ENCODE measurements at regions not wholly inside any gene's neighbourhood (a gene's known extent, or its start where the extent isn't known, plus 50 kb on each side); places are given as distances from the start of the nearest gene placed in this dataset.
A peak's percentile ranks its signal among the peaks of the same experiment; 100 is the strongest.

DNA sequence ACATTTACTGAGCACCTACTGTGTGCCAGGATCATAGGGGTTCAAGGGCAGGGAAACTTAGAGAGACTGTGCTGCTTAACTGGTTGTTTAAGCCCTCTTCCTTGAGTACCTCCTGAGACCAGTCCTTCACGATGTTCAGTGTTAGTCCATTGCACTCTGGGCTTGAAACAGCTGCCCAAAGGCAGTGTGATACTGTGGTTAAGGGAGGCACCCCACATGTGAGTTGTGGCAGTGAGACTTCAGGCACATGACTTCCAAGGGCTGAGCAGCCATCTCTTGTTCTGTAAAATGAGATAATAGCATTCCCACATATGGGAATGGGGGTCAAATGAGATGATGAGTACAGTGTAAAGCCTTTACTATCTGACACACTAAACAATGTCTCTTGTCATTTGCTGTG lies 75.1 kb downstream of the LINGO1 start:
- no peak for DNase-seq

DNA sequence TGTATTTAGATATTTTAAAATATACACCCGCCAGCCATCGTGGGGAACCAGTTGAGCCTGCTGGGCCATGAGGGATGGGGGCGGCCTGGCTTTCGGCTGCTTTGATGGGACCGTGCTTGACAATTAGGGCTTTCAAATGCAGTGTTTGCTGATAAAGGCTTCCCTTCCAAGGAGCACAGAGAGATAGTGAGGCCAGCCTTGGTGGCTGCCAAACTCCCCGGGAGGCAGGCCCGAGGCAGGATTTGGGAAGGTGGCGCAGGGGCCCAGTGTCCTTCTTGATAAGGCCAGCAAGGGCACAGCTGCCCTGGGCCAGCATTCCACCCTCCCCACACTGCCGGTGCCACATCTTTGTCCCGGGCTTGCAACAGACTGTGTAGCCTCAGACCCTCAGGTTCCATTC lies 75.6 kb downstream of the LINGO1 start:
- no peak for DNase-seq

DNA sequence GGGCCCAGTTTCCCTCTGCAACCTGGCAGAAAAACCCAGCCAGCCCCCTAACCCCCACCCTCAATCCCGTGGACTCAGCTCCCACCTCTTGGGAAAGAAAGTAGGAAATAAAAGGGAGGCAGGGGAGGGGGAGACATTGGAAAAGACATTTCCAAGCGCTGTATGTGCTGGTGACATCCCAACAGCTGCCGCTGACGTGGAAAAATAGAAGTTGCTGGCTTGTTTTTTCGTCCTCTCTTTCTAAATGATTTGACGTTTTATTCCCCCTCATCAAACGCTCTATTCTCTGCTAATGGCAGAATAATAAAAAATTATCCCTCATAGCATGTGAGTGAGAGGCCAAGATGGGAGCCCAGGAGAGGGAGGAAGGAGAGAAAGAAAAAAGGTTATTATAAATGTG lies 76.1 kb downstream of the LINGO1 start:
- DNase-seq: no peak

DNA sequence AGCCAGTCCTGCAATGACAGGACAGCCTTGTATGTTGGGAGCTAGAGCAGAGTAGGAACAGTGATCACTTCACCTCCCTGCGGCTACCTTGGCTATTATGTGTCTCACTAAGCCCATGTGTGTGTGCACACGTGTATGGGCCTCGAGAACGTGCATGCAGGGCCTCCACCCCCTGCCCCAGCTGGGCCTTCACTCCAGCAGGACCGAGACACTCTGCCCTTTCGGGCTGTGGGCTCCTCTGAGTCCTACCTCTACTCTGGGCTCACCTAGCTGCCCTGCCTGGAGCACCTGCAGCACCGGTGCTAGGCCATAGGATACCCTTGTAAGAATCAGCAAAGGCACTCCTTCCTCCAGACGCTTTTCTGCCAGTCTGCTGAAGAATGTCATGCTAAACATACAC lies 77.5 kb downstream of the LINGO1 start:
- DNase-seq: no peak

- DNase-seq: peak; percentile 75
Observed at GRCh38 chr15:77554306-77555080, 78.2 kb downstream of the LINGO1 start.

DNA sequence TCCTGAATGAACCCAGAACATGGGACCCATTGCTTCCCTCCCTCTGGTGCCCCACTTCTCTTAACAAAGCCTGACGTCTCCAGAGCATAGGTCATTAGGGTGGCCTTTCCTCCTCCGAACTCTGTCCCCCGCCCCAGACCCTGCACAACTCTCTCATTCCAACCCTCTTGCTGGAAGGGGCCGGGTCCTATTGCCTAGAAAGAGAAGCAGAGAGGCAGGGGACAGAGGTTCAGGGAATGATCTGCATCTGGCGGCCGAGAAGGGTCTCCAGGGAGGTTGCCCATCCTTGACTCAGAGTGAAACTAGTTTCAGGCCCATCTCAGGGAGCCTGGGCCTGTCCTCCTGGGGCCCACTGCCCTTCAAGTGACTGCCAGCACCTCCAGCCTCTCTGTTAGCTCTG lies 79.0 kb downstream of the LINGO1 start:
- no peak for DNase-seq

DNA sequence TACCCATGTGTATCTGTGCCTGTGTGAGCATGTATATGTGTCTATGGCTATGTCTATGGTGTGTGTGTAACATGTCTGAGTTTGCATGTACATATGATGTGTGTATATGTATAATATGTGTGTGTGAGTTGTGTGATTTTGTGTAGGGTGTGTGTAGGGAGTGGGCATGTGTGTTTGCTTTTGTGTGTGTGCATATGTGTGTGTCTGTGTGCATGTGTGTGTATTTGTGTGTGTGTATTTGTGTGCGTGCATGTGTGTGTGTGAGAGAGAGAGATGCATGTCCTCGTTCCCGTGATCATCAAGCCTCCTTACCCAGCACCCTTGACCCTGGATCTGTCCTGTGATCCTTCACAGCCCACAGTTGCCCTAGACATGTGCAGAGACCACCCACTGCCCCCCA lies 79.5 kb downstream of the LINGO1 start:
- DNase-seq: no peak

GRCh38 chr15:77552066-77552465 lies 80.6 kb downstream of the LINGO1 start:
- DNase-seq: no peak

GRCh38 chr15:77550301-77551251 lies 82.1 kb downstream of the LINGO1 start:
- DNase-seq: peak; percentile 88

DNA sequence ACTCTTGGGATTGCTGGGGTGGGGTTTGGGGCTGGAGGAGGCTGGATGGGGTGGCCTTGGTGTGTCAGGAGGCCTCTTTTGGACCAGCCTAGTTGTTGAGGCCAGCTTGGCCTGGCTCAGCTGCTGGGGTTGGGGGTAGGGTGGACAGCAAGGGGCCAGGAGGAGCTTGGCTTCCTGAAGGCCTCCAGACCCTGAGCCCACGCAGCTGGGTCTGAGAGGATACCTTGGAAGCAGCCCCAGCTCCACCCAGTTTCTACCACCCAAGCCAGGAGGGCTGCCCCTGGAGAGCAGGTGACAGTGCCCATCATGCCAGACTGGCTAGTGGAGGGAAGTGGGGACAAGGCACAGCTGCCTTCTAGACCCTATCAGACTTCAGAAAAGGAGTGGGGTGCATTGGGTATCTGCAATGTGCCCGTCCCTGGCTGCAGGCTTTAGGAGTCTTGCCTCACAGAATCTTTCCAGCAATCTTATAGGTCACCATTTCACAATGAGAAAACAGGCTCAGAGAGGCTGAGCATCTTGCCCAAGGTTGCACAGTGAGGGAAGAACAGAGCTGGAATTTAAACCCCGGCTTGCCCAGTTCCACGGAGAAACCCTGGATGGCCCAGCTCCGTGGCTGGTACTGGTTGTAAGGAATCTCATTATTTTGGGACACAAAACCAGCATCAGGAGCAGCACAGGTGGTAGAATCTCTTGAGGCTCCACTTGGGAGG lies 83.0 kb downstream of the LINGO1 start:
- DNase-seq: no peak

GRCh38 chr15:77548589-77549557 lies 83.8 kb downstream of the LINGO1 start:
- DNase-seq: no peak

GRCh38 chr15:77547801-77548588 lies 84.7 kb downstream of the LINGO1 start:
- DNase-seq: no peak

GRCh38 chr15:77546870-77547269 lies 85.8 kb downstream of the LINGO1 start:
- no peak for DNase-seq

DNA sequence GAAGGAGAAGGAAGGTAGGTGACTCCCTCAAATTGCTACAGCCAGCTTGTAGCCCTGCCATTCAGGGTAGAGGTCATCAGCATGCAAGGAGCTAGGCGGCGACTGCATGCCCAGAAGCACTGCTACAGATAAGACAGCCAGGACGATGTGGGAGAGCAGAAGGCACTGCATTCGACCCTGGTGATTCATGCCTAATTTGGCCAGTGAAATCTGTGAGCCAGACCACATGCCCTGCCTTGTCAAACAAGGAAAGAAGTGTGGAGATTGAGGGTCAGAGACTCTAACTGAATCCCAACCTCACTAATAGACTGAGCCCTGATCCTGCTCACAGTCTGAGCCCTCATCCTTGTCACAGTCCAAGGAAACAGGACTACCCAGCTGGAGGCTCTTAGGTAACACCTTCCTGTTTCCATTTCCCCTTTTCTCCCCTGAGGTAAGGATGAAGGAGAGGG lies 86.6 kb downstream of the LINGO1 start:
- DNase-seq: no peak

DNA sequence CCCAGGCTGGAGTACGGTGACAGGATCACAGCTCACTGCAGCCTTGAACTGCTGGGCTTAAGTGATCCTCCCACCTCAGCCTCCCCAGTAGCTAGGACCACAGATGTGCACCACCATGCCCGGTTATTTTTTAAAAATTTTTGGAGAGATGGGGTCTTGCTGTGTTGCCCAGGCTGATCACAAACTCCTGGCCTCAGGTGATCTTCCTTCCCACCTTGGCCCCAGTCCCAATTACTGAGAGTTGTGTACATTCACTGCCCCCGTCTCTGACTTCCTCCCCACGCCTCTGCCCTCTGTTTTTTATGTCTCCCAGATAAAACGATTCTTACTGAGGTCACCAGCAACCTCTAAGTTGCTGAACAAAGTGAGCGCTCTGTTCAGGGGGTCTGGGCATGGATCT lies 87.7 kb downstream of the LINGO1 start:
- DNase-seq: no peak

DNA sequence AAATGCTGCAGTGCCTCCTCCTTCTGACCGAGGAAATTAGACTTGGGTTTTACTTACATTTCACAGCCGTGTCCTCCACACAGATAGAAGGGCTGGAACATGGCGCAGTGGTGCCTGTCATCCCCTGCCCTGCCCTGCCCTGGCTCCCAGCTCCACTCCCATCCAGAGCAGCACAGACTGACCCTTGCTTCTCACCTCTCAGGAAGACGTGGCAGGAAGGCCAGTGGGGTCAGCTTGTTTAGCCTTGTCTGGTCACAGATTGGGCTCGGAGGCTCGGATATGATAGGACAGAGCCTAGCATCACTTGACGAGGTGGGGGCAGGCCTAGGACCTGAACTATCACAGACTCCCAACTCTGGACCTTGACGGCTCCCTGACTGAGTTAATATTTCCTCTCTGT lies 88.5 kb downstream of the LINGO1 start:
- no peak for DNase-seq

GRCh38 chr15:77543159-77543882 lies 89.4 kb downstream of the LINGO1 start:
- peak; percentile 96 for DNase-seq

DNA sequence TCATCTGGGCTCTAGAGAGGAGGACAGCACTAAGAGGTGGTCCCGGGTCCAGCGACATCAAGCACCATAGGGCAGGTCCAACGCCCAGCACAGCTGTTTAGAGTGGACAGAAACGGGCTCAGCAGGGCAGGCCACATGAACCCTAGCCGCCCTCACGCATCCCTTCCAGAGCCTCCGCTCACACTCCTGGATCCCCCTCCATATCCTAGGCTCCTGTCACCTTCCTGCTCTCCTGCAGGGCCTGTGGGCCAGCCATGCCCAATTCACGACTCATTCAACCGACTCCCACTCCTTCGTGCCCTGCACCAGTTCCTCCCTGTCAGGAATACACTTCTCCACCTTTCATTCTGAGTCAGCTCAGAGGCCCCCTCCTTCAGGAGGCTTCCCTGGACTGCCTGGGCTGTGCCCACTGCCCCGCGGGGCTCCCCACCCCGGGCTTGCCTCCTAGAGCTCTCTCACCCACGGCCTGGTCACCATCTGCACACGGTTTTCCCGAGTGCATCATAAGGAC lies 90.2 kb downstream of the LINGO1 start:
- DNase-seq: no peak

GRCh38 chr15:77541421-77542181 lies 91.1 kb downstream of the LINGO1 start:
- peak; percentile 60 for DNase-seq
